ENCODE measurements at regions not wholly inside any gene's neighbourhood (a gene's known extent, or its start where the extent isn't known, plus 50 kb on each side); places are given as distances from the start of the nearest gene placed in this dataset.

- WGBS (ENCODE audit: insufficient coverage, low lambda C conversion rate) = 100% methylated on average over 3 of the region's 20 CpGs
- Histone ChIP-seq H3K9me3 (ENCODE audit: control insufficient read depth, low read depth, low read length) (no peaks in the 10 kb centered on the region), H3K4me1 (ENCODE audit: control insufficient read depth, insufficient read depth, low read length) (no peaks in the 10 kb centered on the region), H3K27ac (ENCODE audit: low read length) (no peak overlapping the region), H3K27me3 (ENCODE audit: control insufficient read depth, insufficient read depth, low read length) (no peaks in the 10 kb centered on the region), H3K36me3 (ENCODE audit: control insufficient read depth, insufficient read depth, low read length) (no peaks in the 10 kb centered on the region), H3K4me3 (ENCODE audit: low read length) (no peak overlapping the region)
- DNase-seq = no peak
Observed at GRCh38 chr6:11648889-11649288, 111.3 kb downstream of the TMEM170B start.

GRCh38 chr6:11650025-11650696 lies 112.6 kb downstream of the TMEM170B start:
- H3K9me3 ChIP-seq (ENCODE audit: control insufficient read depth, low read depth, low read length) = no peaks in the 10 kb centered on the region
- H3K27me3 ChIP-seq (ENCODE audit: control insufficient read depth, insufficient read depth, low read length) = no peaks in the 10 kb centered on the region
- no peak overlapping the region for H3K4me3 ChIP-seq (ENCODE audit: low read length)
- H3K27ac ChIP-seq (ENCODE audit: low read length) = no peak overlapping the region
- DNase-seq = no peak
- H3K4me1 ChIP-seq (ENCODE audit: control insufficient read depth, insufficient read depth, low read length) = no peaks in the 10 kb centered on the region
- no peaks in the 10 kb centered on the region for H3K36me3 ChIP-seq (ENCODE audit: control insufficient read depth, insufficient read depth, low read length)
- 100% methylated on average over 1 of the region's 7 CpGs for WGBS (ENCODE audit: insufficient coverage, low lambda C conversion rate)

DNA sequence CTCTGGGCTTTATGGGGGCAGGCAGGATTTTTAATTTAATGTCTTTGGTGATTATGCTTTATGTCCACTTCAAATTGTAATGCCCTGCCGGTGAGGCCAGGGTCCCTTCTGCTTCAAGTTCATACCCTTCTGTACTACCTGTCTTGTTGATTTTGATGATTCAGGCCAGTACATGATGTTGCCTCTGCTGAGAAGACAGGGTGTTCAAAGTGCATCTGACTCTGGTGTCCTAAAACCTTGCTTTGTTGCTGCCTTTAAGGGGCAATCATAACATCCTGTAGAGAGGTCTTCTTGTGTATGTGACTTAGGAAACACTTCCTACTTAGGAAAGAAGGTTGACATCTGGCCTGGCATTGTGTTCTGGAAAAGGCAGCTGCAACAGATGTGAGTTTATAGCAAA lies 113.2 kb downstream of the TMEM170B start:
- WGBS (ENCODE audit: insufficient coverage, low lambda C conversion rate) = no CpG with 5 or more reads among the region's 1 CpG
- Histone ChIP-seq H3K4me1 (ENCODE audit: control insufficient read depth, insufficient read depth, low read length) (peaks cover under 1% of the 10 kb centered on the region), H3K27ac (ENCODE audit: low read length) (no peak overlapping the region)

DNA sequence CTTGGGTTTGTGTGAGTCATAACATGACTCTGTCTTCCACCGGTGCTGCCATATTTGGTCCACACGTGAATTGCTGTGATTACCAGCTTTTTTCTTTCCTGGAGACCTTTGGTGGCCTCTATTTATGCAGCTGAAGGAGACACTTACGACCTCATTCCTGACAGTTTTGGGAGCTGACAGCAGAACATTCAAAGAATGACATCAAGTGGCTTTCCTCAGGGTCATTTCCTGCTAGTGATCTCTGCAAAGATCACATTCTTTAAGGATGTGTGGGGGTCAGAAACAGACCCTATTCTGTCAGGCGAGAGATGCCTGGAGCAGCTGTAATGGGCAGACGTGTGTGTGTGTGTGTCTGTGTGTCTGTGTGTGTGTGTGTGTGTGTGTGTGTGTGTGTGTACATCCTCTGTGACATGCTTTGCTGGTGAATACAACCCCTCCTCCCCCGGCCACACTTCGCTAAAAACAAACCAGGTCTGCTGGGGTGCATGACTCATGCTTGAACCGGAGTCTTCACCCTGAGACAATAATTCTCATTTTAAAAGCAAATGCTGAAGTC lies 115.6 kb downstream of the TMEM170B start:
- H3K36me3 ChIP-seq (ENCODE audit: control insufficient read depth, insufficient read depth, low read length) = no peaks in the 10 kb centered on the region
- WGBS (ENCODE audit: insufficient coverage, low lambda C conversion rate) = 40% methylated on average over 1 of the region's 8 CpGs
- H3K27ac ChIP-seq (ENCODE audit: low read length) = no peak overlapping the region
- H3K9me3 ChIP-seq (ENCODE audit: control insufficient read depth, low read depth, low read length) = no peaks in the 10 kb centered on the region
- H3K27me3 ChIP-seq (ENCODE audit: control insufficient read depth, insufficient read depth, low read length) = no peaks in the 10 kb centered on the region
- no peak overlapping the region for H3K4me3 ChIP-seq (ENCODE audit: low read length)
- H3K4me1 ChIP-seq (ENCODE audit: control insufficient read depth, insufficient read depth, low read length) = peaks cover 3% of the 10 kb centered on the region
- peak in 1 of 2 donors; percentile 24 for DNase-seq

More for the DNA sequence above, 113.2 kb downstream of the TMEM170B start:
- H3K4me3 ChIP-seq (ENCODE audit: low read length) = no peak overlapping the region
- no peak for DNase-seq
- no peaks in the 10 kb centered on the region for H3K9me3 ChIP-seq (ENCODE audit: control insufficient read depth, low read depth, low read length)
- no peaks in the 10 kb centered on the region for H3K27me3 ChIP-seq (ENCODE audit: control insufficient read depth, insufficient read depth, low read length)
- no peaks in the 10 kb centered on the region for H3K36me3 ChIP-seq (ENCODE audit: control insufficient read depth, insufficient read depth, low read length)

DNA sequence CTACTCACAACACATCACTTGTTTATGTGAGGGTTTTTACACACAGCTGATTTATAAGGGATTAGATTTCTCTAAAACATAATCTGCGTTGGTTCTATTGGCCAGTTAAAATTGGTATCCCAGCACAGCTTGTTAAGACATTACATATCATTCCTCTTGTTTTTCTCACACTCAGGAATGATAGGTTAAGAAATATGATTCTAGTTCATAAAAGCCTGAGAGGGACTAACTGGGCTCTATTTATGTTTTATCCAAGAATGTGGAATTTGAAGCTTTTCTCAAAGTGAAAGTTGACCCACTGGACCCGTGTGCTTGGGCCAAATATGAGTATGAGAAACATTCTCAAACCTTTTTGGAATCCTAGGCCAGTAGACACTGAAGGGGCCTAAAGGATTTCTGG lies 117.3 kb downstream of the TMEM170B start:
- H3K4me1 ChIP-seq (ENCODE audit: control insufficient read depth, insufficient read depth, low read length) = peaks cover 3% of the 10 kb centered on the region
- no peak overlapping the region for H3K27ac ChIP-seq (ENCODE audit: low read length)
- H3K27me3 ChIP-seq (ENCODE audit: control insufficient read depth, insufficient read depth, low read length) = no peaks in the 10 kb centered on the region
- H3K36me3 ChIP-seq (ENCODE audit: control insufficient read depth, insufficient read depth, low read length) = no peaks in the 10 kb centered on the region
- WGBS (ENCODE audit: insufficient coverage, low lambda C conversion rate) = no CpG with 5 or more reads among the region's 2 CpGs
- no peak overlapping the region for H3K4me3 ChIP-seq (ENCODE audit: low read length)
- H3K9me3 ChIP-seq (ENCODE audit: control insufficient read depth, low read depth, low read length) = no peaks in the 10 kb centered on the region
- DNase-seq = no peak

- no peaks in the 10 kb centered on the region for H3K27me3 ChIP-seq (ENCODE audit: control insufficient read depth, insufficient read depth, low read length)
- no peaks in the 10 kb centered on the region for H3K36me3 ChIP-seq (ENCODE audit: control insufficient read depth, insufficient read depth, low read length)
- 98% methylated on average over 4 of the region's 7 CpGs for WGBS (ENCODE audit: insufficient coverage, low lambda C conversion rate)
- no peak for DNase-seq
- H3K4me1 ChIP-seq (ENCODE audit: control insufficient read depth, insufficient read depth, low read length) = peaks cover 3% of the 10 kb centered on the region
- no peak overlapping the region for H3K27ac ChIP-seq (ENCODE audit: low read length)
- no peak overlapping the region for H3K4me3 ChIP-seq (ENCODE audit: low read length)
- H3K9me3 ChIP-seq (ENCODE audit: control insufficient read depth, low read depth, low read length) = no peaks in the 10 kb centered on the region
Observed at GRCh38 chr6:11656491-11656890, 118.9 kb downstream of the TMEM170B start.

- Histone ChIP-seq H3K27ac (ENCODE audit: low read length) (no peak overlapping the region), H3K4me3 (ENCODE audit: low read length) (no peak overlapping the region), H3K9me3 (ENCODE audit: control insufficient read depth, low read depth, low read length) (no peaks in the 10 kb centered on the region), H3K27me3 (ENCODE audit: control insufficient read depth, insufficient read depth, low read length) (no peaks in the 10 kb centered on the region), H3K36me3 (ENCODE audit: control insufficient read depth, insufficient read depth, low read length) (no peaks in the 10 kb centered on the region), H3K4me1 (ENCODE audit: control insufficient read depth, insufficient read depth, low read length) (peaks cover 3% of the 10 kb centered on the region)
- no CpG with 5 or more reads among the region's 2 CpGs for WGBS (ENCODE audit: insufficient coverage, low lambda C conversion rate)
- no peak for DNase-seq
Observed at GRCh38 chr6:11659757-11660156, 118.8 kb downstream of the ADTRP start.

DNA sequence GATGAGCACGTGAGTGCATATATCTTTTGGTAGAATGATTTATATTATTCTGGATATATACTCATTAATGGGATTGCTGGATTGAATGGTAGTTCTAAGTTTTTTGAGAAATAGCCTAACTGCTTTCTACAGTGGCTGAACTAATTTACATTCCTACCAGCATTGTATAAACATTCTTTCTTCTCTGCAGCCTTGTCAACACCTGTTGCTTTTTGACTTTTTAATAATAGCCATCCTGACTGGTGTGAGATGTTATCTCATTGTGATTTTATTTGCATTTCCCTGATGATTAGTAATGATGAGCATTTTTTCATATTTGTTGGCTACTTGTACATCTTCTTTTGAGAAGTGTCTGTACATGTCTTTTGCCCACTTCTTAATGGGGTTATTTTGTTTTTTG lies 116.3 kb downstream of the ADTRP start:
- no peaks in the 10 kb centered on the region for H3K27me3 ChIP-seq (ENCODE audit: control insufficient read depth, insufficient read depth, low read length)
- WGBS (ENCODE audit: insufficient coverage, low lambda C conversion rate) = no CpG with 5 or more reads among the region's 1 CpG
- DNase-seq = no peak

DNA sequence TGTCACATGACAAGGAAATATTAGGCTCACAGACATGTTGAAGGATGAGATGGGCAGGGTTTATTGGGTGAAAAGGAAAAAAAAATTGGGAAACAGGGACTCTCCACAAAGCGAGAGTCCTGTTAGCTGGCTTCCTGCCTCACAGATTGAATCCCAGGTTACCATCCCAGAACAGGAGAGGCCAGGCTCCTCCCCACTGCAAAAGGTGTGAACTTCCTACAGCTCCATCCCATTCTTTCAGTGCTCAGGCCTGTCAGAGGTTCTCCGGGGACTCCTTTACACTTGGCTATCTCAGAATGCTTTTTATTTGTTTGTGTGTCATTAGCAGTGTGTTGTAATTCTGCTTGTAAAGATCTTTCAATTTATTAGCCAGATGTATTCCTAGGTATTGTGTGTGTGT lies 115.1 kb downstream of the ADTRP start:
- Histone ChIP-seq H3K4me1 (ENCODE audit: control insufficient read depth, insufficient read depth, low read length) (no peaks in the 10 kb centered on the region), H3K36me3 (ENCODE audit: control insufficient read depth, insufficient read depth, low read length) (no peaks in the 10 kb centered on the region), H3K27me3 (ENCODE audit: control insufficient read depth, insufficient read depth, low read length) (no peaks in the 10 kb centered on the region), H3K4me3 (ENCODE audit: low read length) (no peak overlapping the region), H3K9me3 (ENCODE audit: control insufficient read depth, low read depth, low read length) (peaks cover 3% of the 10 kb centered on the region), H3K27ac (ENCODE audit: low read length) (no peak overlapping the region)
- no CpG with 5 or more reads among the region's 2 CpGs for WGBS (ENCODE audit: insufficient coverage, low lambda C conversion rate)
- DNase-seq = no peak

More for the DNA sequence above, 116.3 kb downstream of the ADTRP start:
- Histone ChIP-seq H3K36me3 (ENCODE audit: control insufficient read depth, insufficient read depth, low read length) (no peaks in the 10 kb centered on the region), H3K9me3 (ENCODE audit: control insufficient read depth, low read depth, low read length) (no peaks in the 10 kb centered on the region), H3K4me3 (ENCODE audit: low read length) (no peak overlapping the region), H3K27ac (ENCODE audit: low read length) (no peak overlapping the region), H3K4me1 (ENCODE audit: control insufficient read depth, insufficient read depth, low read length) (no peaks in the 10 kb centered on the region)

Measured in large intestine (tissue), 3 donors.